Pancreas (tissue), 10 donors: ENCODE measurements at regions not wholly inside any gene's neighbourhood (a gene's known extent, or its start where the extent isn't known, plus 50 kb on each side); places are given as distances from the start of the nearest gene placed in this dataset.
A peak's percentile ranks its signal among the peaks of the same experiment; 100 is the strongest.
"Not testable (repeated sequence)": the region's sequence is repeated elsewhere in the genome, so short reads cannot be mapped to it uniquely, and the experiment has no call there.

Experiments used
- ATAC-seq, 4 donors: fragments of 200-7000 bp; cut with Tn5 transposase; one replicate each; pipeline versions ENCODE4 v1.8.0 to v1.9.1; 2020; ENCODE audit warnings: mild to moderate bottlenecking in 4 of 4, moderate library complexity in 4 of 4
- DNase-seq, 6 donors: peaks; one replicate each; pipeline ENCODE4 v3.0.0-alpha.2; 2020
- FAIRE-seq: peaks from 2 replicates; lab custom pipeline; 2012; peaks lifted over from hg19 to GRCh38; lab: Jason Lieb, UNC
- H3K27ac ChIP-seq, 4 donors: fragments of 200-600 bp; sonication (generic); 1 replicate in 3 of 4; 2 replicates in 1 of 4; pipeline versions ENCODE4 v1.5.0 to v1.8.0; 2020
- H3K27me3 ChIP-seq, 4 donors: fragments of 200-600 bp; one replicate each; pipeline ENCODE4 v1.8.0; 2021
- H3K36me3 ChIP-seq, 3 donors: fragments of 200-600 bp; sonication (generic) in 1 of 3; one replicate each; pipeline versions ENCODE4 v1.5.0 to v1.8.0; 2020 to 2021
- H3K4me1 ChIP-seq, 3 donors: fragments of 200-600 bp; one replicate each; pipeline ENCODE4 v1.8.0; 2021
- H3K4me3 ChIP-seq, 4 donors: fragments of 200-600 bp; sonication (generic) in 2 of 4; one replicate each; pipeline versions ENCODE4 v1.5.0 to v1.8.0; 2020 to 2021
- H3K9me3 ChIP-seq, 4 donors: fragments of 200-600 bp; one replicate each; pipeline ENCODE4 v1.8.0; 2021
- CTCF ChIP-seq, 4 donors: fragments of 200-600 bp; sonication (generic) in 3 of 4; IDR thresholded peaks; one replicate each; pipeline versions ENCODE4 v1.5.0 to v1.8.0; 2021; ENCODE audit warnings: antibody characterized with exemption in 4 of 4
- WGBS, 2 donors: extraction: QIAGEN DNeasy Blood & Tissue Kit; methylation state at CpG; one replicate each; pipeline ENCODE4 v1.1.7; 2013; 5-methylcytosine and 5-hydroxymethylcytosine counted together
- intact Hi-C, 3 donors: fragments of 100-400 bp; cut with DNase I; formaldehyde crosslinking; loops; one replicate each; pipeline versions ENCODE4 v1.11.1 to v1.14.2; 2022
- donor health status: healthy with polysubstance abuse.
- donor health status: DM: no; HTN: no; CAD: no; lungs with moderate emphysema.
- donor health status: DM: no; HTN: no; CAD: no.
- donor health status: control.
- donor health status: control.
- donor health status: Bipolar disorder and iron deficiency.
- donor health status: DM: yes; HTN: yes; CAD: no.
- donor health status: DM: no; HTN: no; CAD: no.
- donor health status: DM: no; HTN: no; CAD: no.
- donor health status: DM: yes; HTN: yes; CAD: no.

- Histone ChIP-seq H3K4me1 (no peaks in the 10 kb centered on the region), H3K27me3 (peaks cover 0 to 5% (median 0%) of the 10 kb centered on the region in 4 donors), H3K36me3 (no peaks in the 10 kb centered on the region), H3K4me3 (no peak overlapping the region), H3K9me3 (no peaks in the 10 kb centered on the region), H3K27ac (no peak overlapping the region)
- ATAC-seq = no peak
- no peak for DNase-seq
- FAIRE-seq = no peak
- intact Hi-C loops = no loop called here
- no peak for TF ChIP-seq CTCF (IDR thresholded peaks at IDR 0.05)
- 68 to 74% methylated on average over 4 of the region's 4 CpGs for WGBS, 2 donors
These were observed 422.0 kb upstream of the FRG2C start for GRCh38 chr3:75242012-75242735.

DNA sequence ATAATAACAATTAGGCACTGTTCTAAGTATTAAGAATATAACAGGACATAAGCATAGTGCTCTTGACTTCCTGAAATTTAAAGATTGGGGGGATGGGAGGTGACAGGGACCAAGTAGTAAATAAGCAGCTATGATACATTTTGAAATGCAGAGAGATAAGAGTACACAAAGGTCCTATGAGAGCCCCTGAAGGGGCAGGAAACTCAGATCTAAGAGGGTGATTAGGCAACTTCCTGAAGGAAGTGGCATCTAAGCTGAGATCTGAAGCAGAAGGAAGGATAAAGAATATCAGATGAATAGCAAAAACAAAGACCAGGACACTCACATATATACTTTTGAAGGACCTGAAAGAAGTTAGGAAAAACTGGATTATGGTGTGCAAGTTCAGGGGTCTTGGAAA lies 415.2 kb upstream of the FRG2C start:
- no peak for TF ChIP-seq CTCF (IDR thresholded peaks at IDR 0.05)
- H3K36me3 ChIP-seq = no peaks in the 10 kb centered on the region
- H3K4me1 ChIP-seq = no peaks in the 10 kb centered on the region
- H3K27me3 ChIP-seq = no peaks in the 10 kb centered on the region
- no peak overlapping the region for H3K4me3 ChIP-seq
- FAIRE-seq = no peak
- no peak for DNase-seq
- H3K27ac ChIP-seq = no peak overlapping the region
- H3K9me3 ChIP-seq = no peaks in the 10 kb centered on the region
- no peak for ATAC-seq
- intact Hi-C loops = no loop called here

DNA sequence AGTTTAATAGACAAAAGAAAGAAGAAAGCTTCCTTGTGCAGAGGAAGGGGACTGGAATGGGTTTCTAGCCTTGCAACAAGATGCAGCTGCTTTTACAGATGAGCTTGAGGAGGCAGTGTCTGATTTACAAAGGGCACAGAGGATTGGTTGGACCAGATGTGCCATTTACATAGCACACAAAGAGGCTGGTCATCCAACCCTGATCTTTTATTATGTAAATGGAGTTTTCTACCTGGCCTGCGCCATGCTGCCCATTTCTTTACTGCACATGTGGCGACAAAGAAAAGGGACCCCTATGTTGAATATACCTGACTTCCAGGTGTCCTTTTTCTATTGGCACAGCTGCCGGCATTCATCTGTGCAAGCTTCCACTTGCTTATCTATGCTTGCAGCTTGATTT lies 409.4 kb upstream of the FRG2C start:
- TF ChIP-seq CTCF (IDR thresholded peaks at IDR 0.05) = no peak
- WGBS, 2 donors = 64 to 69% methylated on average over 3 of the region's 3 CpGs
- Histone ChIP-seq H3K27me3 (no peaks in the 10 kb centered on the region), H3K9me3 (no peaks in the 10 kb centered on the region), H3K27ac (no peak overlapping the region), H3K36me3 (no peaks in the 10 kb centered on the region), H3K4me1 (no peaks in the 10 kb centered on the region), H3K4me3 (no peak overlapping the region)
- intact Hi-C loops = no loop called here
- no peak for FAIRE-seq
- ATAC-seq = no peak
- DNase-seq = no peak

DNA sequence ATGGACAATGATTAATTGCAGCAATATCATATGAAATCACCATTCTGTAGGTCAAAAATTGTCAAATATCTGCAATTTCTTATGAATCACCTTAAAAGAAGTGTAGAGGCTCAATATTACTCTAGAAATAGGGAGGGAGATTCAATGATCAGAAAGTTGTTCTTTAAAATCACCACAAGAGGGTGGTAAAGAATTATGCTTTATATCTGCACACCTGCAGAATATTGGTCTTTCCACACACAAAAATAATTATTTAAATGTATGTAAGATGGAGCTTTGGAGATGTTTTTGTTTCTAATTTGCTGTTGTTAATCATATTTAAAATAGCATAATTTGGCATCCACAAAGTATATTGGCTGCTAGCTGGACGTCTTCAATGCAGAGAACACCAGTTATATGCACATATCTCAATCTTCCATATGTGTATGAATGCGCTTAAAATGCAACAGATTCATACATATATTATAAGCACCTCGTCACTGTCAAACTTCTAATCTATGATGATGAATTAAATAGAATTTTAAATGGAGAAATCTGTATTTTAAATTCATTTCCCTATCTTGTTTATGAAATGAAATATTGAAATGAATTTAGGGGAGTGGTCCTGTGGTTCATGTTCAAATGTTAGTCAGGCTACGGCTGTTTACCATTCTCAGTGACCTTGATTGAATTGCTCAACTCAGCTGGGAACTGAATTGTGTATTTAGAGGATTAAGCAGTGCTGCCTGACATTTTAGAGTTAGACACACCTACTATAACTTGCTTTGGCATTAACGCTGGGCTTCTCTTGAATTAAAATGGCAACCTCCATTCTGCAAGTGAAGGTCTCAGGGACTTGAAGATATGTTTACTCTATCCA lies 405.1 kb upstream of the FRG2C start:
- peak in 3 of 4 donors; percentile 15 to 27 (median 19) for TF ChIP-seq CTCF (IDR thresholded peaks at IDR 0.05)
- H3K4me3 ChIP-seq, H3K9me3 ChIP-seq, intact Hi-C loops, H3K27ac ChIP-seq, H3K27me3 ChIP-seq, H3K4me1 ChIP-seq, DNase-seq, H3K36me3 ChIP-seq: not testable (repeated sequence)
- peak; percentile 59 for FAIRE-seq
- WGBS, 2 donors = 26 to 30% methylated on average over 5 of the region's 5 CpGs
- peak in 3 of 4 donors; percentile 53 to 68 (median 64) for ATAC-seq

DNA sequence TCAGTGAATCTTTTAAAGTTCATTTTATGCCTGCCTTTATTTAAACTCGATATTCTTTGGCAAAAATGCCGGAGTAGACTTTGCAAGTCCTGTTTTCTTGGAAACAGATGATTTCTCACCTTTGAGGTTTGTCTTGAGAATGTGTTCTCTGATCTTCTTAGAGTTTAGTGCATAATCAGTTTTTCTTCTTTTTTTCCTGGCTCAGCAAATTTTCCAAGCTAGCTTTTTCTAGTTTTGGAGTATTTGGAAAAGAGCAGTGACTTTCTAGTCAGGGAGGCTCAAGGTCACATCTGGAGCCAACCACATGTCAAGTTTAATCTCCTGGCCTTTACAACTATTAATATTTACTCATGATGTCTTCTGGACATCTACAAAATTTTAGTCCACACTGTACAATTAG lies 403.2 kb upstream of the FRG2C start:
- H3K27ac ChIP-seq, H3K4me1 ChIP-seq, FAIRE-seq, DNase-seq, H3K4me3 ChIP-seq, H3K27me3 ChIP-seq, intact Hi-C loops, H3K9me3 ChIP-seq, ATAC-seq, H3K36me3 ChIP-seq: not testable (repeated sequence)
- WGBS, 2 donors = 69 to 79% methylated on average over 2 of the region's 2 CpGs
